IMR-90 (cell line): ENCODE measurements at regions not wholly inside any gene's neighbourhood (a gene's known extent, or its start where the extent isn't known, plus 50 kb on each side); places are given as distances from the start of the nearest gene placed in this dataset.
A peak's percentile ranks its signal among the peaks of the same experiment; 100 is the strongest.

Experiments
- ATAC-seq: fragments of 200-7000 bp; cut with Tn5 transposase; 2 replicates; pipeline ENCODE4 v1.9.1; 2020; ENCODE audit warnings: low read depth, mild to moderate bottlenecking, moderate library complexity
- BruUV-seq: library from RNA; stranded (reverse); fragments of 400-500 nt; replicated peaks from 2 replicates; lab custom pipeline; 2021; lab: Mats Ljungman, UMichigan
- CTCF ChIA-PET: fragments of 300-600 bp; formaldehyde crosslinking; extraction: SDS; loops from one replicate; lab custom pipeline; 2021; ENCODE audit warnings: antibody characterized with exemption; lab: Yijun Ruan, JAX
- POLR2A ChIA-PET: fragments of 300-600 bp; sonication (Branson Sonifier 250); formaldehyde crosslinking; loops from one replicate; lab custom pipeline; 2022; ENCODE audit warnings: antibody characterized with exemption; ENCODE audit not compliant: unreplicated experiment; lab: Charles Lee
- DNase-seq: peaks from one replicate; pipeline ENCODE4 v3.0.0; 2013
- H2AFZ ChIP-seq: replicated peaks from 2 replicates; pipeline ENCODE3; 2013; ENCODE audit warnings: low read length, mild to moderate bottlenecking; ENCODE audit not compliant: poor library complexity
- H2AK5ac ChIP-seq: 2 replicates; pipeline ENCODE4 v1.6.1; 2013; ENCODE audit warnings: low read depth, low read length, inconsistent platforms
- H2AK9ac ChIP-seq: replicated peaks from 2 replicates; pipeline ENCODE3; 2013; ENCODE audit warnings: mild to moderate bottlenecking, low read depth, low read length, moderate library complexity; ENCODE audit not compliant: poor library complexity
- H2BK120ac ChIP-seq: 2 replicates; pipeline ENCODE4 v1.6.1; 2013; ENCODE audit warnings: low read depth, low read length, inconsistent platforms
- H2BK15ac ChIP-seq: 3 replicates; pipeline ENCODE4 v1.6.1; 2013; ENCODE audit warnings: low read depth, low read length, inconsistent platforms
- H2BK20ac ChIP-seq: 2 replicates; pipeline ENCODE4 v1.6.1; 2013; ENCODE audit warnings: low read depth, mild to moderate bottlenecking, inconsistent platforms, low read length, moderate library complexity
- H2BK5ac ChIP-seq: 2 replicates; pipeline ENCODE4 v1.6.1; 2013; ENCODE audit warnings: mild to moderate bottlenecking, low read depth, low read length, inconsistent platforms; ENCODE audit not compliant: poor library complexity, severe bottlenecking
- H3K14ac ChIP-seq: replicated peaks from 2 replicates; pipeline ENCODE4 v1.6.1; 2013; ENCODE audit warnings: low read depth, low read length, inconsistent platforms
- H3K18ac ChIP-seq: 2 replicates; pipeline ENCODE4 v1.6.1; 2013; ENCODE audit warnings: low read depth, low read length, control low read depth
- H3K23ac ChIP-seq: 2 replicates; pipeline ENCODE4 v1.6.1; 2013; ENCODE audit warnings: low read depth, low read length, inconsistent platforms
- H3K27ac ChIP-seq: 2 replicates; pipeline ENCODE4 v1.5.1; 2013; ENCODE audit warnings: mild to moderate bottlenecking, control low read depth, low read length; ENCODE audit not compliant: insufficient read depth
- H3K27me3 ChIP-seq: 2 replicates; pipeline ENCODE4 v1.6.1; 2013; ENCODE audit warnings: low read length; ENCODE audit not compliant: control insufficient read depth, insufficient read depth
- H3K36me3 ChIP-seq: 2 replicates; pipeline ENCODE4 v1.6.1; 2013; ENCODE audit warnings: low read length, mixed read lengths; ENCODE audit not compliant: control insufficient read depth, insufficient read depth
- H3K4ac ChIP-seq: 2 replicates; pipeline ENCODE4 v1.6.1; 2013; ENCODE audit warnings: low read depth, low read length, inconsistent platforms
- H3K4me1 ChIP-seq: 2 replicates; pipeline ENCODE4 v1.6.1; 2013; ENCODE audit warnings: low read length, mixed read lengths; ENCODE audit not compliant: control insufficient read depth, insufficient read depth
- H3K4me2 ChIP-seq: 2 replicates; pipeline ENCODE4 v1.6.1; 2013; ENCODE audit warnings: low read depth, mild to moderate bottlenecking, control low read depth, low read length, moderate library complexity
- H3K4me3 ChIP-seq: 2 replicates; pipeline ENCODE4 v1.5.1; 2013; ENCODE audit warnings: low read depth, mild to moderate bottlenecking, control low read depth, low read length, moderate library complexity; ENCODE audit not compliant: insufficient read depth
- H3K56ac ChIP-seq: 2 replicates; pipeline ENCODE4 v1.6.1; 2013; ENCODE audit warnings: low read length, inconsistent platforms; ENCODE audit not compliant: insufficient read depth; ENCODE audit errors: extremely low read depth
- H3K79me1 ChIP-seq, 2 experiments: 2 replicates each; pipeline ENCODE4 v1.6.1; 2013; ENCODE audit warnings: low read length in 2 of 2, inconsistent platforms in 1 of 2, low read depth in 1 of 2
- H3K9ac ChIP-seq: 2 replicates; pipeline ENCODE4 v1.6.1; 2013; ENCODE audit warnings: low read depth, low read length, control low read depth
- H3K9me1 ChIP-seq: 2 replicates; pipeline ENCODE4 v1.6.1; 2013; ENCODE audit warnings: low read length, inconsistent platforms; ENCODE audit not compliant: insufficient read depth
- H3K9me3 ChIP-seq: 2 replicates; pipeline ENCODE4 v1.6.1; 2013; ENCODE audit warnings: low read length; ENCODE audit not compliant: control insufficient read depth, insufficient read depth
- H4K20me1 ChIP-seq: 2 replicates; pipeline ENCODE4 v1.6.1; 2013; ENCODE audit warnings: low read length, inconsistent platforms; ENCODE audit not compliant: insufficient read depth
- H4K5ac ChIP-seq: 2 replicates; pipeline ENCODE4 v1.6.1; 2013; ENCODE audit warnings: mild to moderate bottlenecking, low read depth, low read length, control low read depth
- H4K8ac ChIP-seq, 2 experiments: 2 replicates each; pipeline ENCODE4 v1.6.1; 2013; ENCODE audit warnings: low read depth in 2 of 2, low read length in 2 of 2, control low read depth in 1 of 2, inconsistent platforms in 1 of 2
- H4K91ac ChIP-seq: 2 replicates; pipeline ENCODE4 v1.6.1; 2013; ENCODE audit warnings: low read depth, low read length, inconsistent platforms; ENCODE audit not compliant: insufficient read depth
- BHLHE40 ChIP-seq: fragments of 150-350 bp; IDR thresholded peaks from 2 replicates; pipeline ENCODE4 v1.6.1; 2016; ENCODE audit warnings: mild to moderate bottlenecking, low read depth, low read length
- MXI1 ChIP-seq: IDR thresholded peaks from 2 replicates; pipeline ENCODE4 v1.6.1; 2012; ENCODE audit warnings: low read depth, mild to moderate bottlenecking, low read length, moderate library complexity, borderline replicate concordance
- POLR2A ChIP-seq: IDR thresholded peaks from 2 replicates; pipeline ENCODE4 v1.6.1; 2012; ENCODE audit warnings: mild to moderate bottlenecking, low read depth, low read length
- WGBS, 2 experiments: methylation state at CpG; one replicate each; pipeline versions ENCODE4 v1.1.5 to v1.1.7; 2013; ENCODE audit warnings: missing lambda C conversion rate in 2 of 2; ENCODE audit not compliant: insufficient read length in 1 of 2; ENCODE audit errors: extremely low coverage in 2 of 2; 5-methylcytosine and 5-hydroxymethylcytosine counted together
- dilution Hi-C: fragments of 300-500 bp; cut with HindIII; formaldehyde crosslinking; loops from one replicate; pipeline ENCODE4 v1.14.3; 2018; ENCODE audit warnings: low sequenced_read_pairs; ENCODE audit not compliant: unreplicated experiment
- in situ Hi-C: fragments of 300-500 bp; cut with MboI; formaldehyde crosslinking; loops from 3 replicates; pipeline ENCODE4 v1.14.3; 2019; ENCODE audit warnings: low sequenced_read_pairs, inconsistent platforms, mixed read lengths
- intact Hi-C: fragments of 100-400 bp; cut with micrococcal nuclease; formaldehyde crosslinking; loops from 2 replicates; pipeline ENCODE4 v1.10.0; 2022

DNA sequence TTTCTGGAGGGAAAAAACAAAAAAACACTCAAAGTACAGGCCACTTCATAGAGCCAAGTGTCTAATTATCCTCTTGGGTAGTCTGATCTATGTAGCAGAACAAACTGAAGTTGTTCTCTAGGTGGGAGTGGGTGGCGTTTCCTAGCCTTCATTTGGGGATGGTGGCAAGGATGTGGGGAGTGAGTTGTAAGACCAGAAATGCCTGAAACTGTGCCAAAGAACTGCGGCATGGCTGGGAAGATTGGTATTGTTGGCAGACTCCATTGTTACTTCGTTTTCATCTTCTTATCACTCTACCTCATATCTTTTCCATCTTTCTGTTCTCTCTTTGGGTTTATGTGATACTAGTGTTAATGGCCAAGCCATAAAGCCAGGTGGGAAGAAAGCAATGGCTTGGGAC lies 177.3 kb upstream of the DDHD1 start:
- CTCF ChIA-PET, result no interaction called here
- Histone ChIP-seq H2AK9ac (no peak overlapping the region), H3K4me3 (no peak overlapping the region), H3K9me1 (peaks cover 4% of the 10 kb centered on the region; the same call in 1 of the 2 replicates), H3K79me1 (no peaks in the 10 kb centered on the region), H3K9me3 (no peaks in the 10 kb centered on the region), H2BK120ac (peak overlapping the region; percentile 81), H3K27me3 (no peaks in the 10 kb centered on the region), H2BK15ac (peak overlapping the region; percentile 64; the same call in 1 of the 3 replicates), H2AFZ (no peak overlapping the region), H3K56ac (no peak overlapping the region), H3K4me1 (peaks cover 10% of the 10 kb centered on the region), H3K23ac (no peak overlapping the region), H2BK5ac (no peak overlapping the region), H2BK20ac (peak overlapping the region; percentile 75), H3K4me2 (no peak overlapping the region), H3K27ac (no peak overlapping the region), H3K36me3 (no peaks in the 10 kb centered on the region), H2AK5ac (peak overlapping the region; percentile 57), H4K20me1 (no peaks in the 10 kb centered on the region), H4K8ac (peak overlapping the region in 1 of 2 experiments; percentile 26; a peak in 1 of 4 replicates), H3K14ac (no peak overlapping the region), H3K9ac (no peak overlapping the region), H3K4ac (peak overlapping the region; percentile 80; the same call in 1 of the 2 replicates), H4K5ac (no peak overlapping the region), H3K18ac (no peak overlapping the region), H4K91ac (peak overlapping the region; percentile 56; the same call in 1 of the 2 replicates)
- no CpG with 5 or more reads among the region's 3 CpGs for WGBS, 2 experiments
- dilution Hi-C loops (no loop called here), intact Hi-C loops (no loop called here), in situ Hi-C loops (no loop called here)
- no TSS peak for BruUV-seq
- TF ChIP-seq POLR2A (no peak), MXI1 (no peak), BHLHE40 (no peak)
- POLR2A ChIA-PET, result no interaction called here
- ATAC-seq (no peak), DNase-seq (no peak)
